Fibroblast of pulmonary artery (primary cell): ENCODE measurements at regions not wholly inside any gene's neighbourhood (a gene's known extent, or its start where the extent isn't known, plus 50 kb on each side); places are given as distances from the start of the nearest gene placed in this dataset.
"Not testable (repeated sequence)": the region's sequence is repeated elsewhere in the genome, so short reads cannot be mapped to it uniquely, and the experiment has no call there.

Experiments used
- DNase-seq: peaks from one replicate; pipeline ENCODE4 v3.0.0-alpha.2; 2010; ENCODE audit warnings: low read depth
- H3K4me3 ChIP-seq: replicated peaks from 2 replicates; pipeline ENCODE4 v1.5.1; 2011; ENCODE audit warnings: low read depth, mild to moderate bottlenecking, control low read depth, low read length, moderate library complexity
- CTCF ChIP-seq: IDR thresholded peaks from 2 replicates; pipeline ENCODE4 v1.5.1; 2011; ENCODE audit warnings: mild to moderate bottlenecking, control low read depth, low read length, inconsistent platforms; ENCODE audit errors: missing control alignments

GRCh38 chr4:23952258-23952657 is 62.4 kb upstream of the PPARGC1A start:
- no peak for DNase-seq
- no peak overlapping the region for H3K4me3 ChIP-seq
- TF ChIP-seq CTCF = no peak

GRCh38 chr4:23947826-23948225 is 58.0 kb upstream of the PPARGC1A start:
- DNase-seq = no peak
- H3K4me3 ChIP-seq = no peak overlapping the region
- TF ChIP-seq CTCF = no peak

GRCh38 chr4:23946299-23946698 is 56.5 kb upstream of the PPARGC1A start:
- no peak for DNase-seq
- no peak for TF ChIP-seq CTCF
- no peak overlapping the region for H3K4me3 ChIP-seq

DNA sequence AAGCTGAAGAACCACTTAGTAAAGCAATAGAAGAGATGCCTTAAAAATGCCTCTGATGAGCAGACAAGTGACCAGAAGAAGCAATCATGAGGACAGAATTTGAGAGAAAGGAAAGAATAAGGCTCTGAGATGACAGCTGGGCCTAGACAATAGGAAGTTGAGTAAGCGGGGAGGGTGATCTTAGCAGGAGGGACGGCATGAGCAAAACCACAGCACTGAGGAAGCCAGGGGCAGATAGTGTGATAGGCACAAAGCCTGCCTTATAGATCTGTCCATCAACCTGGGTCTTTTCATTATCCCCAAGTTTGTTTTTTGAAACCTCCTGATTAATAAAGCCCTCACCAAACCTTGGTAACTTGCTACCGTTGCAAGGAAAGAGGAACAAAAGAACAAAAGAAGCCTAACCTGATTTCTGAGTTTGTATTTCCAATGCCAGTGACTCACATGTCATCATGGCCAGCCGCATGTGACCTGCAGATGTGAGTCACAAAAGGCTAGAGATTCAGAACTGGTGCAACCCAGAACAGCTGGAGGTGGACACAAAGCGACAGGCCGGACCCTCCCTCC is 55.7 kb upstream of the PPARGC1A start:
- peak; percentile 68 for DNase-seq
- TF ChIP-seq CTCF = no peak
- H3K4me3 ChIP-seq = no peak overlapping the region

- DNase-seq = not testable (repeated sequence)
These were observed 54.7 kb upstream of the PPARGC1A start for GRCh38 chr4:23944556-23944955.

GRCh38 chr4:23943478-23943877 is 53.6 kb upstream of the PPARGC1A start:
- no peak for TF ChIP-seq CTCF
- no peak for DNase-seq
- no peak overlapping the region for H3K4me3 ChIP-seq

More at GRCh38 chr4:23944556-23944955, 54.7 kb upstream of the PPARGC1A start:
- not testable (repeated sequence) for H3K4me3 ChIP-seq

GRCh38 chr4:23942471-23942870 is 52.6 kb upstream of the PPARGC1A start:
- TF ChIP-seq CTCF = no peak
- no peak overlapping the region for H3K4me3 ChIP-seq
- no peak for DNase-seq
